ENCODE measurements at regions not wholly inside any gene's neighbourhood (a gene's known extent, or its start where the extent isn't known, plus 50 kb on each side); places are given as distances from the start of the nearest gene placed in this dataset.

DNA sequence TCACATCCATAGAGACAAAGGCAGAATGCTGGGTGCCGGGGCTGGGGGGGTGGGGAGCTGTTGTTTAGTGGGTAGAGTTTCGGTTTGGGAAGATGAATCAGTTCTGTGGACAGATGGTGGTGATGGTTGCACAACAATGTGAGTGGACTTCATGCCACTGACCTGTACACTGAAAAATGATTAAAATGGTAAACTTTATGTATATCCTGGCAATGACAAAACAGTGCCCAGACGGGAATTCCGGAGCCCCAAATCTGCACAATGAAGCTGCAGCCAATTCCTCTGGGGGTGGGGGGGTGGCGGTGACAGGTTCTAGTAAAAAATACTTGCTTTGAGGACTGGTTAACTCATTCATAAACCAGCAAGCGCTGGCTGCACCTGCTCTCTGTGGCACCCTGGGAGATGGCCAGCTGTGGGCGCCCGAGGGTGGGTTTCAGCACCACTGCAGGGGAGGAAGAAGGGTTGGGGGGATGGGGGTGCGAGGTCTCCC is 81.8 kb upstream of the HPCAL1 start:
- Histone ChIP-seq H3K36me3 (no peaks in the 10 kb centered on the region), H3K27me3 (no peaks in the 10 kb centered on the region), H3K9me3 (no peaks in the 10 kb centered on the region), H3K4me1 (ENCODE audit: insufficient read depth) (no peaks in the 10 kb centered on the region), H3K4me3 (no peak overlapping the region), H3K27ac (no peak overlapping the region)
- intact Hi-C loops (cut with DNase I): no loop called here
- no peak for DNase-seq
- WGBS, 3 donors: 26 to 47% (median 31%) methylated on average over 9 of the region's 9 CpGs
- TF ChIP-seq EP300 (IDR thresholded peaks at IDR 0.05) (no peak), POLR2A (IDR thresholded peaks at IDR 0.05) (no peak)
- TF ChIP-seq, protein P1, sequence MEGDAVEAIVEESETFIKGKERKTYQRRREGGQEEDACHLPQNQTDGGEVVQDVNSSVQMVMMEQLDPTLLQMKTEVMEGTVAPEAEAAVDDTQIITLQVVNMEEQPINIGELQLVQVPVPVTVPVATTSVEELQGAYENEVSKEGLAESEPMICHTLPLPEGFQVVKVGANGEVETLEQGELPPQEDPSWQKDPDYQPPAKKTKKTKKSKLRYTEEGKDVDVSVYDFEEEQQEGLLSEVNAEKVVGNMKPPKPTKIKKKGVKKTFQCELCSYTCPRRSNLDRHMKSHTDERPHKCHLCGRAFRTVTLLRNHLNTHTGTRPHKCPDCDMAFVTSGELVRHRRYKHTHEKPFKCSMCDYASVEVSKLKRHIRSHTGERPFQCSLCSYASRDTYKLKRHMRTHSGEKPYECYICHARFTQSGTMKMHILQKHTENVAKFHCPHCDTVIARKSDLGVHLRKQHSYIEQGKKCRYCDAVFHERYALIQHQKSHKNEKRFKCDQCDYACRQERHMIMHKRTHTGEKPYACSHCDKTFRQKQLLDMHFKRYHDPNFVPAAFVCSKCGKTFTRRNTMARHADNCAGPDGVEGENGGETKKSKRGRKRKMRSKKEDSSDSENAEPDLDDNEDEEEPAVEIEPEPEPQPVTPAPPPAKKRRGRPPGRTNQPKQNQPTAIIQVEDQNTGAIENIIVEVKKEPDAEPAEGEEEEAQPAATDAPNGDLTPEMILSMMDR (IDR thresholded peaks at IDR 0.05): no peak

GRCh38 chr2:10221443-10221842 is 81.3 kb upstream of the HPCAL1 start:
- no peak for DNase-seq
- Histone ChIP-seq H3K4me1 (ENCODE audit: insufficient read depth) (no peaks in the 10 kb centered on the region), H3K27ac (no peak overlapping the region), H3K27me3 (no peaks in the 10 kb centered on the region), H3K36me3 (no peaks in the 10 kb centered on the region), H3K9me3 (no peaks in the 10 kb centered on the region), H3K4me3 (no peak overlapping the region)
- intact Hi-C loops (cut with DNase I): no loop called here
- WGBS, 3 donors: 7 to 20% (median 8%) methylated on average over 10 to 11 of the region's 11 CpGs
- no peak for TF ChIP-seq EP300 (IDR thresholded peaks at IDR 0.05)
- no peak for TF ChIP-seq POLR2A (IDR thresholded peaks at IDR 0.05)
- TF ChIP-seq, protein P1 (IDR thresholded peaks at IDR 0.05): no peak

DNA sequence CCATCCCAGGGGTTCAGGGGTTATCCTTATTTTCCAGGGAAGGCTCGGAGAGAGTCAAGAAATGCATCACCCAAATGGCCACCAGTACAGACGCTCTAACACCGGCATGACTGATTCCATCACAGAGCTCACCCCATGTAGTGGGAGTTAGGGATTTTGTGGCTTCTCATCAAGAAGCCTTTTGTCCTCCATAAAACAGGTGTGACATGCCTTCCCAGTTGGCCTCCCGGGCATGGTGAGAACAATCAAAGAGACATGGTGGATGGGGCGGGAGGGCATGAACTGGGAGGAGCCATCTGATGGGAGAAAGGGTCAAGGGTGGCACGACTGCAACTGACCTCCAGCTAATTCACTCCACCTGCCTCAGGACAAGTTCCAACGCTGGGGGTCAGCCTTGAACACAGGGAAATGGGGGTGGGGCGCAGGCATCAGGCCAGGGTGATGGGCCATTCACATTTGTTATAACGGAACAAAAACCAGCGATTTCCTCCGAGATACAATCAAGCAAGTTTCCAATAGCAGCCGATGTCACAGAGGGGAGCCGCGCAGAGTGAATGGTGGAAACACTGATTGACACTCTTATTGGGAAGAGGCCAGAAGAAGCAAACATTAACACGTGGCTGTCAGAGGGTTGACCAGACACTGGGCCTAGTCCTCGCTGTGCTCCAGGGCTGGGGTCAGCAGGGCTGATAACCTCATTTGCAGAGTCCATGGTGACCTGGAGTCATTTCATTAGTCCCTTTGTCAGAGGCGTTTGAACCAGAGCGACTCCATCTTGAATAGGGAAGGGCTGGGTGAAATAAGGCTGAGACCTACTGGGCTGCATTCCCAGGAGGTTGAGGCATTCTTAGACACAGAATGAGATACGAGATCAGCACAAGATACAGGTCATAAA is 80.5 kb upstream of the HPCAL1 start:
- Histone ChIP-seq H3K9me3 (no peaks in the 10 kb centered on the region), H3K27ac (no peak overlapping the region), H3K27me3 (no peaks in the 10 kb centered on the region), H3K4me3 (no peak overlapping the region), H3K4me1 (ENCODE audit: insufficient read depth) (peaks cover under 1% of the 10 kb centered on the region), H3K36me3 (no peaks in the 10 kb centered on the region)
- DNase-seq: no peak
- TF ChIP-seq POLR2A (IDR thresholded peaks at IDR 0.05): no peak
- TF ChIP-seq, protein P1 (IDR thresholded peaks at IDR 0.05): no peak
- no peak for TF ChIP-seq EP300 (IDR thresholded peaks at IDR 0.05)
- 86 to 87% (median 86%) methylated on average over 19 of the region's 19 CpGs for WGBS, 3 donors
- intact Hi-C loops (cut with DNase I): no loop called here

DNA sequence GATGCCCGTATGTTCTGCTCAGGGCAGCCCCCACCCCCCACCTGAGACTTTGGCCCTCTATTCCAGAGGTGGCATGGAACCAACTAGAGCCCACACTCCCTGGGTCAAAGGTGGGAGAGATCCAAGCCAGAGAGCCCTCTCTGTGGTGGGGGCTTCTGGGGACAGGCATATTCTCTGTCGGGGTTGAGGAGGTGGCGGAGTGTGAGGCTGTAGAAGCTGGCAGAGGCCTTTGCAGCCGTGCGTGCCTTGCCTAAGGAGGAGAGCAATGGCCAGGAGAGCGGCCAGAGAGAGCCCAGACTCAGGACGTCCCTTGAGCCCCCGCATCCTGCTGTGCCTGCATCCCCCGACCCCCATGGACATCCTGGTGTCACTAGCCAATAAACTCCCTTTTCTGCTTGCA is 79.2 kb upstream of the HPCAL1 start:
- Histone ChIP-seq H3K4me1 (ENCODE audit: insufficient read depth) (peaks cover 2% of the 10 kb centered on the region), H3K27ac (no peak overlapping the region), H3K4me3 (no peak overlapping the region), H3K9me3 (no peaks in the 10 kb centered on the region), H3K36me3 (no peaks in the 10 kb centered on the region), H3K27me3 (no peaks in the 10 kb centered on the region)
- no peak for DNase-seq
- intact Hi-C loops (cut with DNase I): no loop called here
- TF ChIP-seq POLR2A (IDR thresholded peaks at IDR 0.05): no peak
- TF ChIP-seq, protein P1 (IDR thresholded peaks at IDR 0.05): no peak
- 84 to 89% (median 84%) methylated on average over 9 of the region's 9 CpGs for WGBS, 3 donors

Measured in ovary (tissue), 7 donors.